ENCODE measurements at regions not wholly inside any gene's neighbourhood (a gene's known extent, or its start where the extent isn't known, plus 50 kb on each side); places are given as distances from the start of the nearest gene placed in this dataset.

DNA sequence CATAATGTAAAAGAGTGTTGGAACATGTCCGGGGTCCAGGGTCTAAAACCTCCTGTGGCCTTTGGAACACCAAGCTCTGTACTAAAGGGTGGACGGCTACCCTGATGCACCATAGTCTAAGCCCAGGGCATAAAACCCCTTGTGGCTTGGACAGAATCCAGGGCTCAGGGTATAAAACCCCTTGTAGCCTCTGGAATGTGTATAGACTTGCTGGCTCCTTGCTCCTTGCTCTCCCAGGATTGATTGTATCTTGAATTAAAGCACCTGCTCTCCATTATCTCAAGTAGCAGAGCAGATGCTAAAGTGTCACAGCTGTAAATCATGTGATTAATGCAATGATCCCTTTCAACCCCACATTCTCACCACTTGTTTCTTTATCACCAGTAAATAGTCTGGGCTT lies 556.5 kb downstream of the LRFN5 start:
- TF ChIP-seq ZNF143 (CRISPR knock-in tag; IDR thresholded peaks at IDR 0.05) (no peak), KLF16 (CRISPR knock-in tag; IDR thresholded peaks at IDR 0.05) (no peak), HNF4G (IDR thresholded peaks at IDR 0.05; ENCODE audit: borderline replicate concordance, low read depth, low read length) (no peak), HNF4G (CRISPR knock-in tag; IDR thresholded peaks at IDR 0.05; ENCODE audit: borderline replicate concordance, low read depth) (no peak), ZKSCAN8 (CRISPR knock-in tag; IDR thresholded peaks at IDR 0.05; ENCODE audit: borderline replicate concordance) (no peak), NCOR1 (IDR thresholded peaks at IDR 0.05; ENCODE audit: borderline replicate concordance, low read length) (no peak), HDAC6 (IDR thresholded peaks at IDR 0.05; ENCODE audit: low read depth, low read length) (no peak), STAG1 (CRISPR knock-in tag; IDR thresholded peaks at IDR 0.05) (no peak), TARDBP (CRISPR knock-in tag; IDR thresholded peaks at IDR 0.05) (no peak), KLF6 (CRISPR knock-in tag; IDR thresholded peaks at IDR 0.05) (no peak), RBM39 (IDR thresholded peaks at IDR 0.05; ENCODE audit: low read depth, low read length, poor library complexity, severe bottlenecking) (no peak), TAF1 (CRISPR knock-in tag; IDR thresholded peaks at IDR 0.05) (no peak)
- TF ChIP-seq, protein P1, sequence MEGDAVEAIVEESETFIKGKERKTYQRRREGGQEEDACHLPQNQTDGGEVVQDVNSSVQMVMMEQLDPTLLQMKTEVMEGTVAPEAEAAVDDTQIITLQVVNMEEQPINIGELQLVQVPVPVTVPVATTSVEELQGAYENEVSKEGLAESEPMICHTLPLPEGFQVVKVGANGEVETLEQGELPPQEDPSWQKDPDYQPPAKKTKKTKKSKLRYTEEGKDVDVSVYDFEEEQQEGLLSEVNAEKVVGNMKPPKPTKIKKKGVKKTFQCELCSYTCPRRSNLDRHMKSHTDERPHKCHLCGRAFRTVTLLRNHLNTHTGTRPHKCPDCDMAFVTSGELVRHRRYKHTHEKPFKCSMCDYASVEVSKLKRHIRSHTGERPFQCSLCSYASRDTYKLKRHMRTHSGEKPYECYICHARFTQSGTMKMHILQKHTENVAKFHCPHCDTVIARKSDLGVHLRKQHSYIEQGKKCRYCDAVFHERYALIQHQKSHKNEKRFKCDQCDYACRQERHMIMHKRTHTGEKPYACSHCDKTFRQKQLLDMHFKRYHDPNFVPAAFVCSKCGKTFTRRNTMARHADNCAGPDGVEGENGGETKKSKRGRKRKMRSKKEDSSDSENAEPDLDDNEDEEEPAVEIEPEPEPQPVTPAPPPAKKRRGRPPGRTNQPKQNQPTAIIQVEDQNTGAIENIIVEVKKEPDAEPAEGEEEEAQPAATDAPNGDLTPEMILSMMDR (CRISPR knock-in tag; IDR thresholded peaks at IDR 0.05): no peak
- TF ChIP-seq, protein P2, sequence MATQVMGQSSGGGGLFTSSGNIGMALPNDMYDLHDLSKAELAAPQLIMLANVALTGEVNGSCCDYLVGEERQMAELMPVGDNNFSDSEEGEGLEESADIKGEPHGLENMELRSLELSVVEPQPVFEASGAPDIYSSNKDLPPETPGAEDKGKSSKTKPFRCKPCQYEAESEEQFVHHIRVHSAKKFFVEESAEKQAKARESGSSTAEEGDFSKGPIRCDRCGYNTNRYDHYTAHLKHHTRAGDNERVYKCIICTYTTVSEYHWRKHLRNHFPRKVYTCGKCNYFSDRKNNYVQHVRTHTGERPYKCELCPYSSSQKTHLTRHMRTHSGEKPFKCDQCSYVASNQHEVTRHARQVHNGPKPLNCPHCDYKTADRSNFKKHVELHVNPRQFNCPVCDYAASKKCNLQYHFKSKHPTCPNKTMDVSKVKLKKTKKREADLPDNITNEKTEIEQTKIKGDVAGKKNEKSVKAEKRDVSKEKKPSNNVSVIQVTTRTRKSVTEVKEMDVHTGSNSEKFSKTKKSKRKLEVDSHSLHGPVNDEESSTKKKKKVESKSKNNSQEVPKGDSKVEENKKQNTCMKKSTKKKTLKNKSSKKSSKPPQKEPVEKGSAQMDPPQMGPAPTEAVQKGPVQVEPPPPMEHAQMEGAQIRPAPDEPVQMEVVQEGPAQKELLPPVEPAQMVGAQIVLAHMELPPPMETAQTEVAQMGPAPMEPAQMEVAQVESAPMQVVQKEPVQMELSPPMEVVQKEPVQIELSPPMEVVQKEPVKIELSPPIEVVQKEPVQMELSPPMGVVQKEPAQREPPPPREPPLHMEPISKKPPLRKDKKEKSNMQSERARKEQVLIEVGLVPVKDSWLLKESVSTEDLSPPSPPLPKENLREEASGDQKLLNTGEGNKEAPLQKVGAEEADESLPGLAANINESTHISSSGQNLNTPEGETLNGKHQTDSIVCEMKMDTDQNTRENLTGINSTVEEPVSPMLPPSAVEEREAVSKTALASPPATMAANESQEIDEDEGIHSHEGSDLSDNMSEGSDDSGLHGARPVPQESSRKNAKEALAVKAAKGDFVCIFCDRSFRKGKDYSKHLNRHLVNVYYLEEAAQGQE (IDR thresholded peaks at IDR 0.05; ENCODE audit: borderline replicate concordance in 1 of 2, low read depth in 1 of 2, low read length in 2 of 2): no peak
- TF ChIP-seq, protein P3, sequence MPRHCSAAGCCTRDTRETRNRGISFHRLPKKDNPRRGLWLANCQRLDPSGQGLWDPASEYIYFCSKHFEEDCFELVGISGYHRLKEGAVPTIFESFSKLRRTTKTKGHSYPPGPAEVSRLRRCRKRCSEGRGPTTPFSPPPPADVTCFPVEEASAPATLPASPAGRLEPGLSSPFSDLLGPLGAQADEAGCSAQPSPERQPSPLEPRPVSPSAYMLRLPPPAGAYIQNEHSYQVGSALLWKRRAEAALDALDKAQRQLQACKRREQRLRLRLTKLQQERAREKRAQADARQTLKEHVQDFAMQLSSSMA (CRISPR knock-in tag; IDR thresholded peaks at IDR 0.05): no peak
